Astrocyte of the spinal cord (primary cell): ENCODE measurements at regions not wholly inside any gene's neighbourhood (a gene's known extent, or its start where the extent isn't known, plus 50 kb on each side); places are given as distances from the start of the nearest gene placed in this dataset.

Source experiments
- DNase-seq: peaks from one replicate; pipeline ENCODE4 v3.0.0; 2011; ENCODE audit warnings: low read depth, low spot score
- H3K4me3 ChIP-seq: 2 replicates; pipeline ENCODE4 v1.5.1; 2011; ENCODE audit warnings: low read depth, mild to moderate bottlenecking, low read length, moderate library complexity
- in situ Hi-C: cut with HindIII; loops from 2 replicates; pipeline ENCODE4 v1.10.0; 2017; ENCODE audit warnings: low sequenced_read_pairs
- TF ChIP-seq, protein P1 (sequence below): IDR thresholded peaks from 2 replicates; pipeline ENCODE4 v1.5.1; 2012; ENCODE audit warnings: low read depth, mild to moderate bottlenecking, low read length, inconsistent platforms

DNA sequence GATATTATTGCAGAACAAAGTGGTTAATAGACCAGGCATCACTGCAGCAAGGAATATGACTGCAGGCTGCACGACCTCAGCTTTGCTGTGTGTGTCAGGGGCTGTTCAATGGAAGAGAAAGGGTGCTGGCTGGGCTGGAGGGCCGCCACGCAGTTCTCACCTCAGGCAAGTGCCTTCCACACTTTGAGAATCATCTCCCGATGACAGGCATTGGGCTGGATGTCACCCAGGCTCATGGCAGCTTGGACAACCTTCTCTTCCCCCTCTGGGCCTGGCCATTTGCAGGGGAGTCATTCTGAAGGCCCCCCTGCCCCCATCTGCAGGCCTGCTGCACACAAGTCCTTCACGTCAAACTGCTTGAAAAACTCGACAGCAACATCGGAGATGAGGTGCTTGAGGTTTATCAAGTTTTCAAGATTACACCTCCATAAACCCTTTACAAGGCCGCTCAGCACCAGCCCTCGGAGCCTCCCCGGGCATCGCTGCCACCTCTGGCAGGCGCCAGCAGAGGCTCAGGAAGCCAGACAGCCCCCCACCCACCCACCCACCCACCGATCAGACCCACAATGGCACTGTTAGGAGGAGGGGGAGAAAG lies 165.9 kb upstream of the GSC start:
- DNase-seq = no peak
- in situ Hi-C loops = no loop called here
- no peak overlapping the region for H3K4me3 ChIP-seq
- TF ChIP-seq, protein P1, sequence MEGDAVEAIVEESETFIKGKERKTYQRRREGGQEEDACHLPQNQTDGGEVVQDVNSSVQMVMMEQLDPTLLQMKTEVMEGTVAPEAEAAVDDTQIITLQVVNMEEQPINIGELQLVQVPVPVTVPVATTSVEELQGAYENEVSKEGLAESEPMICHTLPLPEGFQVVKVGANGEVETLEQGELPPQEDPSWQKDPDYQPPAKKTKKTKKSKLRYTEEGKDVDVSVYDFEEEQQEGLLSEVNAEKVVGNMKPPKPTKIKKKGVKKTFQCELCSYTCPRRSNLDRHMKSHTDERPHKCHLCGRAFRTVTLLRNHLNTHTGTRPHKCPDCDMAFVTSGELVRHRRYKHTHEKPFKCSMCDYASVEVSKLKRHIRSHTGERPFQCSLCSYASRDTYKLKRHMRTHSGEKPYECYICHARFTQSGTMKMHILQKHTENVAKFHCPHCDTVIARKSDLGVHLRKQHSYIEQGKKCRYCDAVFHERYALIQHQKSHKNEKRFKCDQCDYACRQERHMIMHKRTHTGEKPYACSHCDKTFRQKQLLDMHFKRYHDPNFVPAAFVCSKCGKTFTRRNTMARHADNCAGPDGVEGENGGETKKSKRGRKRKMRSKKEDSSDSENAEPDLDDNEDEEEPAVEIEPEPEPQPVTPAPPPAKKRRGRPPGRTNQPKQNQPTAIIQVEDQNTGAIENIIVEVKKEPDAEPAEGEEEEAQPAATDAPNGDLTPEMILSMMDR = no peak

DNA sequence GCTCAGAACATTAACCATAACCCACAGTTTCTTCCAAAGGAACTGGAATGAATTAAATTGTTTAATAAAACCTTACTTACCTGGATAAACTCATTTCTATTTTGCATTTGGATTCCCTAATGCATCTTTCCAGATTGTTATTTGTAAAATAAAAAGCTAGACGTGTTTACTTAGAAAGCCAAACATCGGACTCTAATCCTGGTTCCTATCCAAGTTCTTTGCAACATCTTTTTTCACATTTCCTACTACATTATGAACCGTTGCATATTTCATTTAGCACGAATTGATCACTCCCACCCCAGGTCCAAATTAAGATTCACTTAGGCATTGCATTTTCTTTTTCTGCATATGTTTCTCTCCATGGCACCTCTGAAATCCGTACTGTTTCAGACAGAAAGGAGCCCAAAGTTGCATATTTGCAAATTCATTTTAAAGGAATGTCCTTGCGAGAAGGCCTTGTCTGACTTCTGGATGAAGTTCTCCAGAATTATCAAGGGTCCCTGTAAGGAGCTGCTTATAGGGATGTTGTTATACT lies 164.4 kb upstream of the GSC start:
- H3K4me3 ChIP-seq = no peak overlapping the region
- DNase-seq = no peak
- in situ Hi-C loops = no loop called here
- TF ChIP-seq, protein P1 = no peak

DNA sequence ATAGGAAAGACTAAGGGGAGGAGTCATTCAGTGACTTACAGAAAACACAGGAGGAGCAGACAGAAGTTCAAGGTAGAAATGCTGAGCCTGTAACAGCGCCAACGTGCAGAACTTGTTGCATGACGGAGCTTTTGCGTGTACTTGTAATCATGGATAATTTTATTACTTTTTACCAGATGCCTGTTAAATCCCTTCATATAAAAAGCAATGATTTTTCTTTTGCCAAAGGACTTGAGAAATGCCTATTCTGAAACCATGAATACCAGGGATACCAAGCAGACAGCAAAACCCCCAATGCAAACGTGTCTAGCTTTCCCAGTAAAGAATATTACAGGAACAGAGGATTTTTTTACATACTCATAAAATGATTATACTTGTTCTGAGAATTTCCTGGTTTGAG lies 163.6 kb upstream of the GSC start:
- DNase-seq = no peak
- in situ Hi-C loops = no loop called here
- no peak overlapping the region for H3K4me3 ChIP-seq
- TF ChIP-seq, protein P1 = no peak

DNA sequence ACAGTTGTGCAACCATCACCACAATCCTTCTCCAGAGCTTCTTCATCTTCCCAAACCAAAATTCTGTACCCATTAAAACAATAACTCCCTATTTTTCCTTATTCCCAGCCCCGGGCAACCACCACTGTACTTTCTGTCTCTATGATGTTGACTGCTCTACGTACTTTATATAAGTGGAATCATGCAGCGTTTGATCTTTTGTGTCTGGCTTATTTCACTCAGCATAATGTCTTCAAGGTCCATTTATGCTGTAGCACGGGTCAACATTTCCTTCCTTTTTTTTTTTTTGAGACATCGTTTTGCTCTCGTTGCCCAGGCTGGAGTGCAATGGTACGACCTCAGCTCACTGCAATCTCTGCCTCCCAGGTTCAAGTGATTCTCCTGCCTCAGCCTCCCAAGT lies 162.7 kb upstream of the GSC start:
- TF ChIP-seq, protein P1 = no peak
- H3K4me3 ChIP-seq = no peak overlapping the region
- DNase-seq = no peak
- in situ Hi-C loops = no loop called here

DNA sequence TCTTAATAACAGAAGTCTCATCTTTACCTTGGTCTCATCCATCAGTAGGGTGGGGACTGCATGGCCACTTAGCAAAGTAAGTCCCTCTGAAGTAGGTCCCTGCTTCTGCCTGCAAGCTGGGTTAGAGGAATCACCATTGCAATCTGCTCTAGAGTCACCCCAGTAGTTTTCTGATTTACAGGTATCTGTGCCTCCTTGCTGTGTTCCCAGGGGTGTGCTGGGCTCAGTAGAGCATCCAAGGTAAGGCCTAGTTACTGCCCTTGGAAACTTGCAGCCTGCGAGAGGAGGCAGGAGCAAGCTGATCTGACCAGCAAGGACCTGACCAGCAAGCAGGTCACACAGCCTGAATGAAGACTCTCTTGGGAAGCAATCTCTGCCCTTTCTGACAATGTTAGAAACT lies 160.8 kb upstream of the GSC start:
- in situ Hi-C loops = no loop called here
- H3K4me3 ChIP-seq = no peak overlapping the region
- TF ChIP-seq, protein P1 = no peak
- DNase-seq = no peak

DNA sequence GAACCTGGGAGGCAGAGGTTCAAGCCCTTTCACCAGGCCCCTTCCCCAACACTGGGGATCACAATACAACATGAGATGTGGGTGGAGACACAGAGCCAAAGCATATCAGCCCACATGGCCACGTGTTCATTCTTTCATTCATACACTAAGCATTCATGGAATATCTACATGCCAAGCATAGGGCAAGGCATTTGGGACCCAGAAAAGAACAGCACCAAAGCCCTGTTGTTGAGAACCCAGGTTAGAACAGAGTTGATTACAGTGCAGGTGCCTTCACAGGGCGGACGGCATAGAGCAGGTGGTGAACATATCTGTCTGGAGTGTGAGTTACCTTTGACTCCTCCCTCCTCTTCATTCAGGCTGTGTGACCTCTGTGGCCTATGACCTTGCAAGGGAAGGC lies 159.4 kb upstream of the GSC start:
- in situ Hi-C loops = no loop called here
- DNase-seq = no peak
- H3K4me3 ChIP-seq = no peak overlapping the region
- TF ChIP-seq, protein P1 = no peak
